ENCODE measurements at regions not wholly inside any gene's neighbourhood (a gene's known extent, or its start where the extent isn't known, plus 50 kb on each side); places are given as distances from the start of the nearest gene placed in this dataset.
A peak's percentile ranks its signal among the peaks of the same experiment; 100 is the strongest.
"Not testable (repeated sequence)": the region's sequence is repeated elsewhere in the genome, so short reads cannot be mapped to it uniquely, and the experiment has no call there.

- FAIRE-seq (no peak), DNase-seq (ENCODE audit: low spot score) (no peak)
Measured at GRCh38 chr13:111611651-111612050, 291.2 kb downstream of the TEX29 start.

GRCh38 chr13:111612886-111613285 lies 292.4 kb downstream of the TEX29 start:
- FAIRE-seq, result no peak

GRCh38 chr13:111614009-111614408 lies 293.6 kb downstream of the TEX29 start:
- FAIRE-seq (no peak), DNase-seq (ENCODE audit: low spot score) (no peak)

More at GRCh38 chr13:111612886-111613285, 292.4 kb downstream of the TEX29 start:
- DNase-seq (ENCODE audit: low spot score), result no peak

GRCh38 chr13:111614613-111615012 lies 294.2 kb downstream of the TEX29 start:
- DNase-seq (ENCODE audit: low spot score) (no peak), FAIRE-seq (no peak)

GRCh38 chr13:111616203-111616602 lies 295.8 kb downstream of the TEX29 start:
- DNase-seq (ENCODE audit: low spot score) (no peak), FAIRE-seq (no peak)

- FAIRE-seq, result no peak
- no peak for DNase-seq (ENCODE audit: low spot score)
Measured at GRCh38 chr13:111620166-111620565, 299.7 kb downstream of the TEX29 start.

GRCh38 chr13:111620586-111620985 lies 300.1 kb downstream of the TEX29 start:
- FAIRE-seq (no peak), DNase-seq (ENCODE audit: low spot score) (no peak)

- no peak for DNase-seq (ENCODE audit: low spot score)
- peak; percentile 44 for FAIRE-seq
Measured at GRCh38 chr13:111621164-111621563, 300.7 kb downstream of the TEX29 start.

GRCh38 chr13:111622051-111622531 lies 301.6 kb downstream of the TEX29 start:
- FAIRE-seq (no peak), DNase-seq (ENCODE audit: low spot score) (no peak)

GRCh38 chr13:111623208-111623607 lies 302.8 kb downstream of the TEX29 start:
- no peak for FAIRE-seq
- DNase-seq (ENCODE audit: low spot score), result peak; percentile 65

GRCh38 chr13:111623743-111624505 lies 303.5 kb downstream of the TEX29 start:
- no peak for FAIRE-seq

GRCh38 chr13:111625526-111626315 lies 305.3 kb downstream of the TEX29 start:
- FAIRE-seq (no peak), DNase-seq (ENCODE audit: low spot score) (no peak)

More at GRCh38 chr13:111623743-111624505, 303.5 kb downstream of the TEX29 start:
- no peak for DNase-seq (ENCODE audit: low spot score)

- FAIRE-seq (no peak), DNase-seq (ENCODE audit: low spot score) (no peak)
Measured at GRCh38 chr13:111626371-111627305, 306.2 kb downstream of the TEX29 start.

- FAIRE-seq, result no peak
- no peak for DNase-seq (ENCODE audit: low spot score)
Measured at GRCh38 chr13:111627596-111627995, 307.2 kb downstream of the TEX29 start.

- no peak for FAIRE-seq
- DNase-seq (ENCODE audit: low spot score), result no peak
Measured at GRCh38 chr13:111629016-111629415, 308.6 kb downstream of the TEX29 start.

GRCh38 chr13:111629457-111629856 lies 309.0 kb downstream of the TEX29 start:
- DNase-seq (ENCODE audit: low spot score) (no peak), FAIRE-seq (no peak)

- FAIRE-seq (no peak), DNase-seq (ENCODE audit: low spot score) (no peak)
Measured at GRCh38 chr13:111629926-111630325, 309.5 kb downstream of the TEX29 start.

- no peak for DNase-seq (ENCODE audit: low spot score)
- FAIRE-seq, result no peak
Measured at GRCh38 chr13:111630406-111630805, 310.0 kb downstream of the TEX29 start.

GRCh38 chr13:111631271-111631670 lies 310.8 kb downstream of the TEX29 start:
- FAIRE-seq; DNase-seq (ENCODE audit: low spot score): not testable (repeated sequence)

- DNase-seq (ENCODE audit: low spot score), result no peak
- FAIRE-seq, result no peak
Measured at GRCh38 chr13:111632906-111633305, 312.5 kb downstream of the TEX29 start.

GRCh38 chr13:111633401-111633800 lies 313.0 kb downstream of the TEX29 start:
- DNase-seq (ENCODE audit: low spot score), result no peak
- no peak for FAIRE-seq
